Coronary artery (tissue), 2 donors: ENCODE measurements at regions not wholly inside any gene's neighbourhood (a gene's known extent, or its start where the extent isn't known, plus 50 kb on each side); places are given as distances from the start of the nearest gene placed in this dataset.

ENCODE experiments used
- DNase-seq: peaks from one replicate; pipeline ENCODE4 v3.0.0-alpha.2; 2017; ENCODE audit warnings: low spot score
- H3K27ac ChIP-seq, 2 donors: fragments of 200-600 bp; sonication (generic); one replicate each; pipeline ENCODE4 v1.5.1; 2016 to 2019
- H3K4me3 ChIP-seq: fragments of 200-600 bp; sonication (generic); 2 replicates; pipeline ENCODE4 v1.5.1; 2016; ENCODE audit warnings: mild to moderate bottlenecking, moderate library complexity
- TF ChIP-seq, protein P1 (sequence below): fragments of 200-600 bp; sonication (generic); IDR thresholded peaks from one replicate; pipeline ENCODE4 v1.5.1; 2019; ENCODE audit warnings: antibody characterized with exemption

GRCh38 chr20:10790013-10790412, 116.2 kb upstream of the JAG1 start:
- TF ChIP-seq, protein P1, sequence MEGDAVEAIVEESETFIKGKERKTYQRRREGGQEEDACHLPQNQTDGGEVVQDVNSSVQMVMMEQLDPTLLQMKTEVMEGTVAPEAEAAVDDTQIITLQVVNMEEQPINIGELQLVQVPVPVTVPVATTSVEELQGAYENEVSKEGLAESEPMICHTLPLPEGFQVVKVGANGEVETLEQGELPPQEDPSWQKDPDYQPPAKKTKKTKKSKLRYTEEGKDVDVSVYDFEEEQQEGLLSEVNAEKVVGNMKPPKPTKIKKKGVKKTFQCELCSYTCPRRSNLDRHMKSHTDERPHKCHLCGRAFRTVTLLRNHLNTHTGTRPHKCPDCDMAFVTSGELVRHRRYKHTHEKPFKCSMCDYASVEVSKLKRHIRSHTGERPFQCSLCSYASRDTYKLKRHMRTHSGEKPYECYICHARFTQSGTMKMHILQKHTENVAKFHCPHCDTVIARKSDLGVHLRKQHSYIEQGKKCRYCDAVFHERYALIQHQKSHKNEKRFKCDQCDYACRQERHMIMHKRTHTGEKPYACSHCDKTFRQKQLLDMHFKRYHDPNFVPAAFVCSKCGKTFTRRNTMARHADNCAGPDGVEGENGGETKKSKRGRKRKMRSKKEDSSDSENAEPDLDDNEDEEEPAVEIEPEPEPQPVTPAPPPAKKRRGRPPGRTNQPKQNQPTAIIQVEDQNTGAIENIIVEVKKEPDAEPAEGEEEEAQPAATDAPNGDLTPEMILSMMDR = no peak
- Histone ChIP-seq H3K27ac (no peak overlapping the region), H3K4me3 (no peak overlapping the region)
- DNase-seq = no peak

GRCh38 chr20:10792291-10792690, 118.5 kb upstream of the JAG1 start:
- Histone ChIP-seq H3K4me3 (no peak overlapping the region), H3K27ac (no peak overlapping the region)
- DNase-seq = no peak
- TF ChIP-seq, protein P1 = no peak

GRCh38 chr20:10793766-10794165, 120.0 kb upstream of the JAG1 start:
- no peak overlapping the region for H3K27ac ChIP-seq
- TF ChIP-seq, protein P1 = no peak
- no peak for DNase-seq
- no peak overlapping the region for H3K4me3 ChIP-seq

DNA sequence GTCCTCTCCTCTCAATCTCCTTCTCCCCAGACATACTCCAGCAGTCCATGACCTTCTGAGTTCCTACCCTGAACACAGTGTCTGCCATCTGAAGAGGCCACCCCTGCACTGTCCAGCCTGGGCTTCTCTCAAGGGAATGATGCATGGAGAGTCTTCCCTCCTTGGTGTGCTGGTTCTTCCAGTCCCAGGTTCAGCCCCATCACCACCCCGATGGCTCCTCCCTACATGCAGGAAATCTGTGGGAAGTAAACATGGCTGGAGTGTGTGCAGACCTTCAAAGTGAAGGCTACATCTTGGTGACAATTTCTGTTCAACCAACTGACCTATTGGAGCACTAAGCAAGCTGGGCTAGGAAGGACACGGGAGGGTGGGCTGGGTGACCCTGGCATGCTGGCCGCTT, 121.0 kb upstream of the JAG1 start:
- no peak for DNase-seq
- TF ChIP-seq, protein P1 = no peak
- H3K27ac ChIP-seq = no peak overlapping the region
- no peak overlapping the region for H3K4me3 ChIP-seq

GRCh38 chr20:10795286-10796026, 121.7 kb upstream of the JAG1 start:
- no peak for DNase-seq
- Histone ChIP-seq H3K27ac (no peak overlapping the region), H3K4me3 (no peak overlapping the region)
- TF ChIP-seq, protein P1 = no peak

DNA sequence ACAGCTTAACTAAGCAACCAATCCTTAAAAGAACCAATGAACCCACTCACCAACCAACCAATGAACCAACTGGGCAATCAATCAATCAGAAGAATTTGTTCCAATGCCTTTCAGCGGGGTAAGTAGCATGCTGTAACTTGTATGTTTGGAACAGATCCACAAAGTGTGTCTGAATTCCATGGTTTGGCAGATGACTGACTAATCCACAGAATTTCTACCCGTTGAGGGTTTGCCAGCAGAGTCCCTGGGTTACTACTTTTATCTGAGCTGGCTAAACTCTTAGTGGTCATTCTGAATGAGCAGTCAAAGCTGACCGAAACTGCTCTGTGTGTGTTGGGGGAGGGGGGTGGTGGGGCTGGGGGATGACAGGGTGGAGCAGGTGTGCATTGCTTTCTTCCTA, 125.0 kb upstream of the JAG1 start:
- no peak overlapping the region for H3K4me3 ChIP-seq
- no peak for DNase-seq
- H3K27ac ChIP-seq = no peak overlapping the region
- TF ChIP-seq, protein P1 = no peak

DNA sequence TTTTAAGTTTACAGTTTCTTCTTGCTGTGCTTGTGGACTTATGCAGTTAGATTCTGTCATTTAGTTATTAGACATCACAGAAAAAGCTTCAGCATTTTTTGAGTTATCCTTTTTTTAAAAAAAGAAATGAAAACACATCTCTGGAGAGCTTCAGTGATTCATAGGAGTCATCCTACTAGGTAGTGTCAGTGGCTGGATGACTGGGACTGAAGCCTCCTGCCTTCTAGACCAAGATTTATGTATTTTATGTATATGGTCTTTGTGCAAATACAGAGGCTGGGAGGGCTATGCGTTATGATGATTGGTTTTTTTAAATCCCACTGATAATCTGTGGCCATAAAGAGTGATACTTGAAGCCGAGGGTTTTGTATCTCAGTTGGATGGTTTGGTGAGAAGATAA, 125.9 kb upstream of the JAG1 start:
- Histone ChIP-seq H3K4me3 (no peak overlapping the region), H3K27ac (no peak overlapping the region)
- no peak for DNase-seq
- TF ChIP-seq, protein P1 = no peak
